SK-N-MC (cell line): ENCODE measurements at regions not wholly inside any gene's neighbourhood (a gene's known extent, or its start where the extent isn't known, plus 50 kb on each side); places are given as distances from the start of the nearest gene placed in this dataset.

Experiments used
- EZH2 ChIP-seq: fragments of 200-600 bp; sonication (generic); IDR thresholded peaks from one replicate; pipeline ENCODE4 v1.6.1; 2017; ENCODE audit warnings: antibody characterized with exemption
- FOXP2 ChIP-seq: optimal IDR thresholded peaks from 2 replicates; pipeline ENCODE3; 2011; ENCODE audit warnings: mild to moderate bottlenecking, moderate library complexity; ENCODE audit not compliant: insufficient read depth; ENCODE audit errors: extremely low read length, control extremely low read depth
- POLR2AphosphoS5 ChIP-seq: IDR thresholded peaks from 2 replicates; pipeline ENCODE4 v1.6.1; 2012; ENCODE audit warnings: mild to moderate bottlenecking, low read depth, low read length, borderline replicate concordance

GRCh38 chr17:68734187-68734900 lies 133.2 kb upstream of the FAM20A start:
- no peak for TF ChIP-seq EZH2
- TF ChIP-seq POLR2AphosphoS5: no peak
- TF ChIP-seq FOXP2: no peak
